ENCODE measurements at regions not wholly inside any gene's neighbourhood (a gene's known extent, or its start where the extent isn't known, plus 50 kb on each side); places are given as distances from the start of the nearest gene placed in this dataset.

DNA sequence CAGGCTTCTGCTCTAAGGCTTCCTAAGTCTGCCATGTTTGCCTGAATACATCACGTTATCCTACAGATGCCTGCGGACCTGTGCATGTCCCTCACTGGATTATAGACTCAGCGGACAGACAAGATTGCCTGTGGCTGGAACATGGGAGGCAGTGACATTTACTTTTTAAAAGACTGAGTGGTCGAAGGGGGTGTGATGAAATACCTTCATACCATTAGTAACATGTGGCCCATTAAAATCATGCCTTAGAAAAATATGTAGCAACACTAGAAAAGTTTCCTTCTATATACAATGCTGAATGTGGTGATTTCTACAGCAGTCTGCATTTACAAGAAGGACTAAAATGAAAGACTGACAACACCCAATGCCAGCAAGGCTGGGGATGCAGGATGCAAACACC is 154.4 kb downstream of the ASB1 start:
- DNase-seq (ENCODE audit: low read depth) = no peak

DNA sequence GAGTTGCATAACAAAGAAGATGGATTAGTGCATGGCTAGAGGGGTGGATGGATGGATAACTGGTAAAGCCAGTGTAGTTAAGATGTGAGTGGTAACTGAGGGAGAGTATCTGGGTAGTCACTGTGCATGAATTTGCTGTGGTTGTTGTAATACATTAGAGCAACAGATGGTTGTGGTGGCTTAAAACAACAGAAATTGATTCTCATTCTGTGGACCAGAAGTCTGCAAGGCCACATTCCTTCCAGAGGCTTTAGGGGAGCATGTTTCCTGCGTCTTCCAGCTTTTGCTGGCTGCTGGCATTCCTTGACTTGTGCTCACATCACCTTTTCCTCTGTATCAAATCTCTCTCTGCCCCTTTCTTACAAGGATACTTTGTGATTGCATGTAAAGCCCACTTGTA is 155.4 kb downstream of the ASB1 start:
- no peak for DNase-seq (ENCODE audit: low read depth)

DNA sequence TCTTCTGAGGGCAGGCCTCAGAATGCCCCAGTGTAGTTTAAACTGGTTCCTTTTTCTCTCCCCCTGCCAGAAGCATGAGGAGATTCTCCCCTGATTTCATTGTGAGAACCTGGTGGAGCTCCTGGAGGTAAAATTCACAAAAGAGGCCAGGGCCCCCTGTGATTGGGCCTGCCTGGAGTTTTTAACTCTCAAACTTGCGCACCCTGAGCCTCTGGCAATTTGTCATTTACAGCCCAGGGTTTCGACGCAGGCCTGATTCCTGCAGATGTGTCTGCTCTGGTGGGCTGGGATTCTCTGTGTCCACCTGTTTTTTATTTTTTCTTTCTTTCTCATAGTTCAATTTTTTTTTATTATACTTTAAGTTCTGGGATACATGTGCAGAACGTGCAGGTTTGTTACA is 157.9 kb downstream of the ASB1 start:
- no peak for DNase-seq (ENCODE audit: low read depth)

GRCh38 chr2:238585836-238586821 is 159.4 kb downstream of the ASB1 start:
- DNase-seq (ENCODE audit: low read depth) = no peak

DNA sequence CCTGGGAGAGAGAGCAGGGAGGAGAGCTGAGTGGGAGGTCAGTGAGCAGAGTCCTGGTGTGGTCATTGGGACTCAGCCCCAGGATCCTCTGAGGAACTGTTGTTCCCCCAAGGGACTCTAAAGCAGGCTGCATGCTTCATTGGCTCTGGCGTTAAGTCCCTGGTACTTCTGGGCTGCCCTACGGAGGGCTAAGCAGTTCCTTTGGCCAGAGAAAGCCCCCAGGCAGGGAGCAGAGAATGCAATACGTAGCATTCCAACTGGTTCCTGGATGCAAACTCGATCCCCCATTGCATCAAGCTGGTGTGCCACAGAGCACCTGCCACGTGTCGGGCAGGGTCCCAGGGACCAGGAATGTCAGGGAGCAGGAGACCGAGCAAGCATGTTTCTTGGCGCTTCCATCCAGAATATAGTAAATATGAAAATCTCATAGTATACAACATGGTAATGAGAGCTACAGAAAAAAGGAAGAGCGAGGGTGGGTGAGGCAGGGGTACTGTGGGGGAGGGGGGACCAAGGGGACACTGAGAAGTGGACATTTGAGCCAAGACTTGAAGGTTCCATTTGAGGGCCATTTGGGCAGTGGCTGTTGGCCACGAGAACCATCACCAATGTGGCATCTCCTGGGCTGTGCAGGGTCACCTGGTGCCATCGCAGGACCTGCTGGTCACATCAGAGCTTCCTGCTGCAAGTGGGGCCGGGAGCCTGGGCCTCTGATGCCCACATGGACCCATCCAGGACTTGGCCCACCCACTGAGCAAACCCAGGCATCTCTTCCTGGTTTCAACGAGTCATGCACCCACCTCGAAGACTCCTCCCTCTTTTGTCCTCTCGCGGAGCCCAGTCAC is 160.4 kb downstream of the ASB1 start:
- DNase-seq (ENCODE audit: low read depth) = no peak

- no peak for DNase-seq (ENCODE audit: low read depth)
These were observed 161.3 kb downstream of the ASB1 start for GRCh38 chr2:238587776-238588660.

DNA sequence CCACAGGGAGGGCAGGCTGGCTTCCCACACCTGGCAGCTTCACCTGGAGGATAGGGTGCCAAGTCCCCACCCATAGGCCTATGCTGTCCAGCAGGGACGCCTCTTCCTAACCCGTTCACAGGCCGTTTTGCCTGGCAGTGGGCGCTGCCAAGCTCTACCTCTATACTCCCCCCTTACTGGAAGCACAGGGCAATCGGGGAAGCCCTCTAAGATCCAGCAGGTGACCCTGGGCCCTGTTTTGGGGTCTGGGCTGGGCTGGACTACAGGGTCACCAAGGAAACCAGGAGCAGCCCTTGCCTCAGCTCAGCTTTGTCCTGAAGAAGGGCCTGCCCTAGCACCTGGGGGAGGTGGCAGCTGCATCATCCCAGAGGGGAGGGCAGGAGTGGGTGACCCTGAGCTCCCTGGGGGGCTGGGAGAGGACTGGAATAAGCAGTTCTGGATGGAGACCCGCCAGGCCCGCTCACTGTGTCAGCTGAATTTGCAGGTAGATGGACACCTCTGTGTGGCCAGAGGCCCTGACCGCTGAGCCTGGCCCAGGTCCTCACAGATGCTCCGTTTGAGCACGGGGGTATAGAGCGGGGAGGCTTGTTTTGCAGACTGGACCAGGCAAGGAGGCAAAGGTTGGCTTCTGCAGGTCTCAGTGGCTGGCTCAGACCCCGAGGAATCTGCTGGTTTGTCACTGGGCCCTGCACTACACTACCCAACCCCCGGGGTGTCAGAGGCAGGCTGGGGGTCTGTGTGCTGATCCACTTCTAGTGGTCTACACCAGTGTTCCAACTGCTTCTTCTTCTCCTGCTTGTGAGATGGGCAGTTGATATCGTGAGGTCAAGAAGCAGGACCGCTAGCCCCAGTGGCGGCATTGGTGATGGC is 163.1 kb downstream of the ASB1 start:
- DNase-seq (ENCODE audit: low read depth) = no peak

DNA sequence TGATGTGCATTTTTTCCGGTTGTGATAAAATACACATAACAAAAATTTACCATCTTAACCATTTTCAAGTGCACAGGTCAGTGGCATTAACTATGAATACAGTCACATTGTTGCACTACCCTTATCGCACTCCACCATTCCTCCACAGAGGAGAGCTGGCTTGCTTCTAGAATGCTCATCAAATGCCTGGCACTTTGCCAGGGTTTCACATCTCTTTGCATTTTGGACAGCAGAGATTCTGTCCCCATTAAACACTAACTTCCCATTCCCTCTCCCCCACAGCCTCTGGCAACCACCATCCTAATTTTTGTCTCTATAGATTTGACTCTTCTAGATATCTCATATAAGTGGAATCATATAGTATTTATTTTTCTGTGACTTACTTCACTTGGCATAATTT is 165.0 kb downstream of the ASB1 start:
- no peak for DNase-seq (ENCODE audit: low read depth)

GRCh38 chr2:238593236-238593635 is 166.5 kb downstream of the ASB1 start:
- no peak for DNase-seq (ENCODE audit: low read depth)

DNA sequence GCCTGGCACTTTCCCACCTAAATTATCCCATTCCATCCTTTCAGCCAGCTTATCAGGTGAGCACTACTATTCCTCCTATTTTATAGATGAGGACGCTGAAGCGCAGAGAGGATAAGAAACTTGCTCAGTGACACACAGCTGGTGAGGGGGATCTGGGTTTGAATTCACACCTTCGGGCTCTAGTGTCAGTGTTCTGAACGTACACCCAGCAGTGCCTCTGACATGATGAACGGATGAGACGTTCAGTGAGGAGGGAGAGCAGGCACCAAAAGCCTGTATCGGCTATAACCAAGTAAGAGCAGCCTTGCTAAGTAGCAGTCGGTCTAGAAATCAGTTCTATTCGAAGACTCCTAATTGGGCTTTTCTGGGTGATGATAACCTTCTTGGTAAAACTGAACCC is 167.0 kb downstream of the ASB1 start:
- no peak for DNase-seq (ENCODE audit: low read depth)

GRCh38 chr2:238594796-238595749 is 168.3 kb downstream of the ASB1 start:
- DNase-seq (ENCODE audit: low read depth) = no peak

GRCh38 chr2:238595750-238596570 is 169.2 kb downstream of the ASB1 start:
- no peak for DNase-seq (ENCODE audit: low read depth)

- no peak for DNase-seq (ENCODE audit: low read depth)
These were observed 170.1 kb downstream of the ASB1 start for GRCh38 chr2:238596571-238597551.

GRCh38 chr2:238597638-238598528 is 171.2 kb downstream of the ASB1 start:
- DNase-seq (ENCODE audit: low read depth) = no peak

- DNase-seq (ENCODE audit: low read depth) = no peak
These were observed 172.2 kb downstream of the ASB1 start for GRCh38 chr2:238598802-238599530.

Data from stimulated activated CD4-positive, alpha-beta T cell treated with anti-CD3 and anti-CD28 coated beads, Interleukin-2, amount 100 ng/mL, for 4 hours (primary cell).